Peyer's patch (tissue), 4 donors: ENCODE measurements at regions not wholly inside any gene's neighbourhood (a gene's known extent, or its start where the extent isn't known, plus 50 kb on each side); places are given as distances from the start of the nearest gene placed in this dataset.
"Not testable (repeated sequence)": the region's sequence is repeated elsewhere in the genome, so short reads cannot be mapped to it uniquely, and the experiment has no call there.

Experiments used
- DNase-seq, 3 donors: peaks; one replicate each; pipeline ENCODE4 v3.0.0-alpha.2; 2017 to 2019
- H3K27ac ChIP-seq, 4 donors: fragments of 200-600 bp; sonication (generic); one replicate each; pipeline ENCODE4 v1.5.1; 2016 to 2019
- H3K27me3 ChIP-seq, 2 donors: fragments of 200-600 bp; sonication (generic); one replicate each; pipeline ENCODE4 v1.5.1; 2019
- H3K36me3 ChIP-seq, 3 donors: fragments of 200-600 bp; sonication (generic); one replicate each; pipeline ENCODE4 v1.5.1; 2016 to 2019
- H3K4me1 ChIP-seq, 4 donors: fragments of 200-600 bp; sonication (generic); one replicate each; pipeline ENCODE4 v1.5.1; 2016 to 2019
- H3K4me3 ChIP-seq, 4 donors: fragments of 200-600 bp; sonication (generic); 1 replicate in 3 of 4; 2 replicates in 1 of 4; pipeline ENCODE4 v1.5.1; 2016 to 2019; ENCODE audit warnings: mild to moderate bottlenecking in 1 of 4
- H3K9me3 ChIP-seq, 4 donors: fragments of 200-600 bp; sonication (generic); one replicate each; pipeline ENCODE4 v1.5.1; 2016 to 2019; ENCODE audit warnings: mild to moderate bottlenecking in 1 of 4
- POLR2A ChIP-seq, 2 donors: fragments of 450-650 bp; IDR thresholded peaks; one replicate each; pipeline ENCODE4 v1.5.1; 2017; ENCODE audit warnings: antibody characterized with exemption in 2 of 2, mild to moderate bottlenecking in 2 of 2, moderate library complexity in 2 of 2
- TF ChIP-seq, protein P1 (sequence below), 6 experiments: fragments of 450-650 bp in 4 of 6; fragments of 200-600 bp in 2 of 6; sonication (generic) in 1 of 6; IDR thresholded peaks; one replicate each; pipeline ENCODE4 v1.5.1; 2017 to 2019; ENCODE audit warnings: antibody characterized with exemption in 6 of 6, mild to moderate bottlenecking in 3 of 6, moderate library complexity in 1 of 6

DNA sequence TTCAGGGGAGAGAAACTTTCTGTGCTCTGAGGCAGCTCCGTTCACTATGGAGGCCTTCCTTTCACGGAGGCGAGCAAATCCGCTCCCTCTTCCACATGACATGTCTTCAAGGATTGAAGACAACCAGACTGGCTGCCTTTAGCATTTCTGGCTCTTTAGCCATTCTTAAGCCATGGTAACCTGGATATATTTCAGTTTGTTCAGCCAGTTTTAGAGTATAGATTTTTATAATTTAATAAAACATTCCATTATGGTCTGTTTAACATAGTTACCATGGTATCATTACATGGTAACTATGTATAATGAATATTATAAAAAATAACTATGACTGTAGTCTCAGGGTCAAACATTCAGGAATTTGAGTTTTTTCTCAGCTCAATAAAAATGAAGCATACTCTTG lies 54.2 kb upstream of the NFIA start:
- Histone ChIP-seq H3K4me3 (no peak overlapping the region), H3K27me3 (no peaks in the 10 kb centered on the region), H3K4me1 (no peaks in the 10 kb centered on the region), H3K36me3 (no peaks in the 10 kb centered on the region), H3K27ac (no peak overlapping the region), H3K9me3 (no peaks in the 10 kb centered on the region)
- DNase-seq: no peak
- TF ChIP-seq, protein P1, sequence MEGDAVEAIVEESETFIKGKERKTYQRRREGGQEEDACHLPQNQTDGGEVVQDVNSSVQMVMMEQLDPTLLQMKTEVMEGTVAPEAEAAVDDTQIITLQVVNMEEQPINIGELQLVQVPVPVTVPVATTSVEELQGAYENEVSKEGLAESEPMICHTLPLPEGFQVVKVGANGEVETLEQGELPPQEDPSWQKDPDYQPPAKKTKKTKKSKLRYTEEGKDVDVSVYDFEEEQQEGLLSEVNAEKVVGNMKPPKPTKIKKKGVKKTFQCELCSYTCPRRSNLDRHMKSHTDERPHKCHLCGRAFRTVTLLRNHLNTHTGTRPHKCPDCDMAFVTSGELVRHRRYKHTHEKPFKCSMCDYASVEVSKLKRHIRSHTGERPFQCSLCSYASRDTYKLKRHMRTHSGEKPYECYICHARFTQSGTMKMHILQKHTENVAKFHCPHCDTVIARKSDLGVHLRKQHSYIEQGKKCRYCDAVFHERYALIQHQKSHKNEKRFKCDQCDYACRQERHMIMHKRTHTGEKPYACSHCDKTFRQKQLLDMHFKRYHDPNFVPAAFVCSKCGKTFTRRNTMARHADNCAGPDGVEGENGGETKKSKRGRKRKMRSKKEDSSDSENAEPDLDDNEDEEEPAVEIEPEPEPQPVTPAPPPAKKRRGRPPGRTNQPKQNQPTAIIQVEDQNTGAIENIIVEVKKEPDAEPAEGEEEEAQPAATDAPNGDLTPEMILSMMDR (IDR thresholded peaks at IDR 0.05): no peak
- no peak for TF ChIP-seq POLR2A (IDR thresholded peaks at IDR 0.05)

DNA sequence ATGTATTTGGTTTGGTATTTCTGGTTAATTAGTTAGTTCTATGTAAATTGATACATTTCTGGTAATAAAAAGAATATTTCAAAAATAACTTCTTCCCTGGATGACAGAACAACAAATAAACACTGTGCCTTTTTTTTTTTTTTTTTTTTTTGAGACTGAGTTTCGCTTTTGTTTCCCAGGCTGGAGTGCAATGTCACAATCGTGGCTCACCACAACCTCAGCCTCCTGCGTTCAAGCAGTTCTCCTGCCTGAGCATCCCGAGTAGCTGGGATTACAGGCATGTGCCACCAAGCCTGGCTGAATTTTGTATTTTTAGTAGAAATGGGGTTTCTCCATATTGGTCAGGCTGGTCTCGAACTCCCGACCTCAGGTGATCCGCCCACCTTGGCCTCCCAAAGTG lies 64.3 kb upstream of the NFIA start:
- H3K4me1 ChIP-seq, DNase-seq, H3K9me3 ChIP-seq, H3K27me3 ChIP-seq, H3K36me3 ChIP-seq, H3K27ac ChIP-seq, H3K4me3 ChIP-seq: not testable (repeated sequence)

DNA sequence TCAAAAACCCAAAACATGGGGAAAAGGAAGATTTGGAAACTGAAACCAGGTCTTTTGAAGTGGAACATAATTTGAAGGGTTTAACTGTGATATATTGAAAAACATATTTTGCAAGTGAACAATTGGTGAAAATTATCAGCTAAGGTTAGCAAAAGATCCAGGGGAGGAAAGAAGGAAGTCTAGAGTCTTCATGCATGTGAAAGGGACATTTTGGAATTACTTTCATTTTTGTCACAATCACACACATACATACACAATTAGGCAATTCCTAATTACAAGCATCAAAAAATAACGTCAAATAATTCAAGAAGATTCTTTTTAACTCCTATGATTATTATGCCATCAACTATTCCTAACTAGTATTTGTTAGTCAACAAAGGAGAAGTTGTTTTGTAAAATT lies 64.7 kb upstream of the NFIA start:
- Histone ChIP-seq H3K36me3 (no peaks in the 10 kb centered on the region), H3K9me3 (no peaks in the 10 kb centered on the region), H3K4me1 (no peaks in the 10 kb centered on the region), H3K27me3 (no peaks in the 10 kb centered on the region), H3K27ac (no peak overlapping the region), H3K4me3 (no peak overlapping the region)
- DNase-seq: no peak
- TF ChIP-seq, protein P1 (IDR thresholded peaks at IDR 0.05): no peak
- TF ChIP-seq POLR2A (IDR thresholded peaks at IDR 0.05): no peak

DNA sequence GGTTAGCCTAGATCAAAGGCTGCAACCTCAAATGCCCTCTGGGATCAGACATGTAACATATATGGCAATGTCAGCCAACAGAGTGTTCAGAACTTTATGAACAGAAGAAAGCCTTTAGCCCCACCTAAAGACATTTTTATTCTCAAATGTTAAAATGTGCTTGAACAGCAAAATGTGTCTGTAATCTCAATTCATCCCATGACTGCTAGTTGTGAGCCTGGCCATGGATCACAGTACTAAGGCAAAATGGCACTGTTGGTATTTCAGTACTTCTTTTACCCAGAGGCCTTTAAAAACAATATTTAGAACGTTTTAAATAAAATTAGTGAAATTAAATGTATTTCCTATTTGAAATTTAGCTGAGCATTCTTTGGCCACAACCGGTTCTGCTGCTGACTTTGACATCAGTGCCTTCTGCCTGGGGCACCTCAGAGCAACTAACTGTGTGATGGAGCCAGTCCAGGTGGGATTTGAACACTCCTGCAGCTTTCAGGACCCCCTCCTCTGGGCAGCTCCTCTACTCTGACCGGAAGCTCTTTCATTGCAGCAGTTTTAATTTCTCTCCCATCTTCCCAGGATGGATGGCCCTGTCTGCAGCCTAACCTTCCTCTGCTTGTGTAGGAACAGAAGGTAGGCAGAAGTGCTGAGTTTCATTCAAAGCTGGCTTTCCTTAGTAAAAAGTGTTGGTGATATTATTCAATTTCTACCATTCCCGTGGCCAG lies 68.3 kb upstream of the NFIA start:
- no peak overlapping the region for H3K4me3 ChIP-seq
- H3K27me3 ChIP-seq: no peaks in the 10 kb centered on the region
- H3K27ac ChIP-seq: no peak overlapping the region
- H3K9me3 ChIP-seq: no peaks in the 10 kb centered on the region
- H3K36me3 ChIP-seq: no peaks in the 10 kb centered on the region
- TF ChIP-seq, protein P1 (IDR thresholded peaks at IDR 0.05): no peak
- no peak for TF ChIP-seq POLR2A (IDR thresholded peaks at IDR 0.05)
- no peaks in the 10 kb centered on the region for H3K4me1 ChIP-seq
- no peak for DNase-seq

DNA sequence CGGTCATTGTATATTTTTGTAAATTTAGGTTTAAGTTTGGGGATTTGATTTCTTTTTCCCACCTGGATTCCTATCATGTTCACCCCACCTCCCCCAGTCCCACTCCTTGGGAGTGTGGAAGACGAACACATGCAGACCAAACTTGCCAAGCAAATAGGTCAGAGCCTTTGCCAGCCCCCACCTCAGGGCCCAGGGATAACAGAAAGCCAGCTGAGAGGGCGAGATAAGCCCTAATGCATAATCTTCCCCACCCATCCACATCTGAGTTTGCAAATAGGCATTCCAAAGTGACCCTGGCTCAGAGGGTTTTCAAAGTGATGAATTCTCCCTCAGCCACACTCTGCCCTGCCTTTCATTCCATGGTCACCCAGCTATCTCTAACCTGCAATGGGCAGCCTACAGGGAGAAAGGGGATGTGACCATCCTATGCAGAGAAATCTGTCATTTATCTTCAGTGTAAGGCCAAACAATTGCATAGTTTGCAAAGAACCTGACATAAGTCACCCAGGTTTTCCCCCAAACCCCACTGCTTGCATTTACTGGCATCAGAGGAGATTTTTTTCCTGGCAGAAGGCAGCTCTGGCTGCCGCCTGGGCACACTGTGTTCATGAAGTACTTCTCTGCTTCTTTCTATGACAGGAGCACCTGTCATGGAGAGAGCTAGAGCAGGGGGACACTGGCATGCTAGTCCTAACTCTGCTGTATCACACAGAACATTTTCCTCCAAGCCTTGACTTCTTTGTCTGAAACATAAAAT lies 69.0 kb upstream of the NFIA start:
- Histone ChIP-seq H3K36me3 (no peaks in the 10 kb centered on the region), H3K27me3 (no peaks in the 10 kb centered on the region), H3K4me3 (no peak overlapping the region), H3K9me3 (no peaks in the 10 kb centered on the region), H3K27ac (no peak overlapping the region), H3K4me1 (no peaks in the 10 kb centered on the region)
- no peak for DNase-seq
- TF ChIP-seq, protein P1 (IDR thresholded peaks at IDR 0.05): no peak
- TF ChIP-seq POLR2A (IDR thresholded peaks at IDR 0.05): no peak

DNA sequence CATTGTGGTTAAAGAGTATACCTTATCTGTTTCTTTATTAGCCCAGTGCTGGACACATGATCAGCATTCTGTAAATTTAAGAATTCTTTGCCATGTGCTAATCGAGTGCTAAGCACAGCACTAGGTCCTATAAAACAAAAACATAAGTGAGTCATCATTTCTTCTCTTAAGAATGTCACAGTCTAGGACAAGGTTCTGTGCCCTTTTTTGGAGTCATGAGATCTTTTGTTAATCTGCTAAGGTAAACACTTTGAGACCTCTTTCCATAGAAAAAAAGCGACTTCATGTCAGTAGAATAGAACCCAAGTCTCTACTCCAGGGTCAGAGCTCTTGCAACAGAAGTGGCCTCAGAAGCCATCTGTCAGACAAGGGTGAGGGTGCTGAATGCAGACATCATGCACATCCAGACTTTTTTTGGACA lies 70.0 kb upstream of the NFIA start:
- Histone ChIP-seq H3K4me1 (no peaks in the 10 kb centered on the region), H3K36me3 (no peaks in the 10 kb centered on the region), H3K9me3 (no peaks in the 10 kb centered on the region), H3K27me3 (no peaks in the 10 kb centered on the region), H3K27ac (no peak overlapping the region), H3K4me3 (no peak overlapping the region)
- TF ChIP-seq, protein P1 (IDR thresholded peaks at IDR 0.05): no peak
- no peak for TF ChIP-seq POLR2A (IDR thresholded peaks at IDR 0.05)
- DNase-seq: no peak
